Suppressor macrophage treated with lipopolysaccharide for 4 hours (primary cell): ENCODE measurements at regions not wholly inside any gene's neighbourhood (a gene's known extent, or its start where the extent isn't known, plus 50 kb on each side); places are given as distances from the start of the nearest gene placed in this dataset.
"Not testable (repeated sequence)": the region's sequence is repeated elsewhere in the genome, so short reads cannot be mapped to it uniquely, and the experiment has no call there.

Experiments used
- DNase-seq: peaks from one replicate; pipeline ENCODE4 v3.0.0-alpha.2; 2020

DNA sequence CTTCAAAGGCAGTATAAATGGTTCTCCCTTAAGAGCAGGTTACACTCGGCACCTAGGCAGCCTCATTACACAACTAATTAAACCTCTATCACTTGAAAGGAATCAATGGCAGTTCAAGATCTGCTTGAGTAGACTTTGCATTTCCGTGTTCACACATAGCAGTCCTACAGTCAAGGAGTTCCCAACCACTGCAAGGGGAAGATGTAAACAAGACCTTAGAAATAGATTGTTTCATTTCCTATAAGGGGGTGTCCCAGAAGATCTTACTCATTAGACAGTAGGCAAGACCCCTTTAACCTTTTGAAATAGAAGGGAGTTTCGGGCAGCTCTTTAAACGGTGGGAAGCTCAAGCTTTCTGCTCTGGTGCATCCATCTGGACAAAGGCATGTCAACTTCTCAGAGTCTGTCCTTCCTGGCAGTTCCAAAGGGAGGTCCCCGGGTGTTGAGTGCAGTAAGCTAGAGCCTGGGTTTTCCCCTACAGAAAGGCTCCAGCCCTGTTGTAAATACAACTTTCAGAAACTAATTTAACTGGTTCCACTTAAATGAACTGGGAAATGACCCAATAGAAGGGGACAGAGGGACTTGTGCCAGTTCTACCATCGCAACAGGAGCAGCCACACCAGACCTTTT lies 150.8 kb downstream of the RBMX2 start:
- no peak for DNase-seq

DNA sequence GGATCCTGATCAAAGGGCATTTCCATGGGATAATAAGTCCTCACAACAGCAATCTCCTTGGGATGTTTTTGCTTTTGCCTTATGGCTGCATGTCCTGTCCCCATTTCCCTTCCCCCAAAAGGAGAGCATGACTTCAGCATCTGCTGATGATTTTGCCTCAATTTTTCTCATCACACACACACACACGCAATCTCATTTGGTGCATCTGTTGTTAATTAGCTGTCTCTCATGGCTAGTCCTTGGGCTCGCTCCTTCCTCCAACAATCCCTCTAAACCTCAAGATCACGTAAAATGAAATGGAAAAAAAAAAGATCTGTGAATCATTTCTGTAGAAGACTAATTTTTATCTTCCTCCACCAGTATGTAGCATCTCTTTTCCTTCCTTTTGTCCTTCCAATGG lies 153.6 kb downstream of the RBMX2 start:
- no peak for DNase-seq

DNA sequence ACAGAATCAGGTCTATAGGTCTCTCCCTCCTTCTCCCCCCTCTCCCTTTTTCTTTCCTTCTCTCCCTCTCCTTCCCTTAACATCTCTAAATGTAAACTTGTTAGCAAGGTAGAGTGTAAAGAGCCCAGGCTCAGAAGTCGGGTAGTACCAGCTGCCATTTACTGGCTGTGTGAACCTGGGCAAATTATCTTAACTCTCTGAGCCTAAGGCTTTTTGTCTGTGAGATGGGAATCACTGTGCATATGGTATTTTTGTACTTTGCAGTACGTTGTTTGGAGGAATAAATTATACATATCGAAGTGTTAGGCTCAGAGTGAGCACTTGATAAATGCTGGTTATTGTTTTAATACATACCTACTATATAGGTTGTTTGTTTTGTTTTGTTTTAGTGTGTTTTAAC lies 154.0 kb downstream of the RBMX2 start:
- DNase-seq = no peak

DNA sequence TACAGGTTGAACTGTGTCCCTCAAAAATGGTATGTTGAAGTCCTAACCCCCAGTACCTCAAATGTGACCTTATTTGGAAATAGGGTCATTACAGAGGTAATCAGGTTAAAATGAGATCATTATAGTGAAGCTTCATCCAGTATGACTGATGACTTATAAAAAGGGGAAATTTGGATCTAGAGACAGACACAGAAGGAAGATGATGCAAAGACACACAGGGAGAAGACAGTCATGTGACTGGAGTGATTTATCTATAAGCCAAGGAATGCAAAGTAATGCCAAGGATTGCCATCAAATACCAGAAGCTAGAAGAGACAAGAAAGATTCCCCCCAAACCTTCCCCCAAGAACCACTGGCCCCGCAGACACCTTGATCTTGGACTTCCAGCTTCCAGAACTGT lies 155.2 kb downstream of the RBMX2 start:
- DNase-seq = peak; percentile 3

DNA sequence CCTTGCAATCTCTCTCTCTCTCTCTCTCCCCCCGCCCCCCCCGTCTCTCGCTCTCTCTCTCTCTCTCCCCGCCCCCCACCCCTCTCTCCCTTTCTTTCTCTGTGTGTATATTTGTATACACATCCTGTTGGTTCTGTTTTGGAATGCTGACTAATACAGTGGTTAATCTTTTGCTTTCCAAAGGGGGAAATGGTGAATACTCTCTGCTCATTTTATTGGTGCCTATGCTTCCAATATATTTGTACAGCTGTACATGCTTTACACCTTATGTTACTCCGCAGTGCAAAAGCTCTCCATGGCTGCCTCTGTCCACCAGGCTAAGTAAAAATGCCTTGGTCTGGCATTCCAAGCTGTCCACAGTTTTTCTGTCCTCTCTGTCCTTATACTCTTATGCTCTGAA lies 158.8 kb downstream of the RBMX2 start:
- DNase-seq = no peak

DNA sequence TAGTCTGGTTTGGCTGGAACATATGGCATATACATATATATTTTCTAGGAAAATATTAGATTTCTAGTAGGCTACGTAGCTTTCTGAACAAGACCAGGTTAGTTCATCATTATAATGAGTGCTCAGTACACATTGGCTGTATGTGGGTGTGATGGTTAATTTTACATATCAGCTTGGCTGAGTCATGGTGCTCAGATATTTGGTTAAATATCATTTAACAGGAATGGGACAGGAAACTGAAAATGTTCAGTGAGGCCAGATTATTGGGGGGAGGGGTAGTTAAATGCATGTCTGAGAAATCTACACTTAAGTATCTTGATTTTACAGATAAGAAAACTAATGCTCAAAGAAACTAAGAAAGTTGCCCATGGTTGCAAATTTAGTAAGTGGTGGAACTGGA lies 160.1 kb downstream of the RBMX2 start:
- DNase-seq = no peak

DNA sequence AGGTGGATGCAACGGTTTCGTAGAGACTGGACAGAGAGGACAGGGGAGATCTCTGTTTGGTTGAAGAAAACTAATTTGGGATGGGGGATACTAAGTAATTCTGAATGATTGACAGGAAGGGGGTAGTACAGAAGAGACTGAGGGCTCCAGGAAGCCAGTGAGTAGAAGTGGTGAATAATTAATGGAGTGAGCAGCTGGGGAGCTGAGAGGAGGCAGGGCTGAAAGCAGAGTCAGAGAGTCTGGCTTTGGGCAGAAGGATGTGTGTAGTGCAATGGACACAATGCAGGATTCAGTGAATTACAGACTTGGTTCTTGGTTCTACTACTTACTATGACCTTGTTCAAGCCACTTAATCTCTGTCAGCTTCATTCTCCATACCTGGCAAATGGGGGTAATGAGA lies 161.7 kb downstream of the RBMX2 start:
- no peak for DNase-seq

DNA sequence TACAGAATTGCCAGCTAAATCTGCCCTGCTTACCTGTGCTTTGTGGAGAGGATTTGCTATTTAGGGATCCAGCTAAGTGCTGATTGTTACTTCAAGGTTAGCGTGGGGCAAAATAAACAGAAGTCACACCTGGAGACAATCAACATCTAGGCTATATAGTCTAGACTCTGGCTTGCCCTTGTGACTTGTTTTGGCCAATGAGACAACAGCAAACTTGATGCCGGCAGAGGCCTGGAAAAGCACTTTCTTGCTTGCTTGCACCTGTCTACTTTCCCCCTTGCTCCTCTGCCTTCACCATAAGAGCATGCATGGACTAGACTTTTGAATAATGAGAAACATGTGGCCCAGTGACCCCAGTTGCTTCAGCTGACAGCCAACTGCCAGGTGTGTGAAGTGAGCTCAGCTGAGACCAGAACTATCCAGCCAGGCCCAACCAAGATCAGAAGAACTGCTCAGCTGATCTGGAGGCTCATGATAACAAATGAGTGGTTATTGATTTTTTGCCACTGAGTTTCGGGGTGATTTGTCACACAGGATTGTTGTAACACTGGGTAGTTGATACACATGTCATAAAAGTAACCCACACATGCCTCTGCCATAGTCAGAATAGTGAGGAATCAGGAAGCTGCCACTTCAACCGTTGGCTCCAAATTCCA lies 164.4 kb downstream of the RBMX2 start:
- DNase-seq = no peak

DNA sequence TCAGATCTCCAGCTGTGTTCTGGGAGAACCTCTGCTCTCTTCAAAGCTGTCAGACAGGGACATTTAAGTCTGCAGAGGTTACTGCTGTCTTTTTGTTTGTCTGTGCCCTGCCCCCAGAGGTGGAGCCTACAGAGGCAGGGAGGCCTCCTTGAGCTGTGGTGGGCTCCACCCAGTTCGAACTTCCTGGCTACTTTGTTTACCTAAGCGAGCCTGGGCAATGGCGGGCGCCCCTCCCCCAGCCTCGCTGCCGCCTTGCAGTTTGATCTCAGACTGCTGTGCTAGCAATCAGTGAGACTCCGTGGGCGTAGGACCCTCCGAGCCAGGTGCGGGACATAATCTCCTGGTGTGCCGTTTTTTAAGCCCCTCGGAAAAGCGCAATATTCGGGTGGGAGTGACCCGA lies 171.2 kb downstream of the RBMX2 start:
- DNase-seq = not testable (repeated sequence)
